CD4-positive, alpha-beta T cell treated with Interleukin-4 for 1 hour (primary cell): ENCODE measurements at regions not wholly inside any gene's neighbourhood (a gene's known extent, or its start where the extent isn't known, plus 50 kb on each side); places are given as distances from the start of the nearest gene placed in this dataset.
"Not testable (repeated sequence)": the region's sequence is repeated elsewhere in the genome, so short reads cannot be mapped to it uniquely, and the experiment has no call there.

Experiments
- DNase-seq, 2 donors: peaks; one replicate each; pipeline ENCODE4 v3.0.0-alpha.2; 2020 to 2022

- no peak for DNase-seq
These were observed 105.1 kb downstream of the MED10 start for GRCh38 chr5:6273090-6273735.

- no peak for DNase-seq
These were observed 108.4 kb downstream of the MED10 start for GRCh38 chr5:6269925-6270324.

GRCh38 chr5:6266671-6267197, 111.6 kb downstream of the MED10 start:
- no peak for DNase-seq

GRCh38 chr5:6264394-6264793, 114.0 kb downstream of the MED10 start:
- DNase-seq = no peak

- no peak for DNase-seq
These were observed 115.5 kb downstream of the MED10 start for GRCh38 chr5:6262651-6263363.

- DNase-seq = no peak
These were observed 116.7 kb downstream of the MED10 start for GRCh38 chr5:6261668-6262067.

- DNase-seq = no peak
These were observed 117.1 kb downstream of the MED10 start for GRCh38 chr5:6261256-6261655.

- no peak for DNase-seq
These were observed 117.5 kb downstream of the MED10 start for GRCh38 chr5:6260846-6261245.

- DNase-seq = no peak
These were observed 121.4 kb downstream of the MED10 start for GRCh38 chr5:6256901-6257300.

GRCh38 chr5:6255956-6256355, 122.4 kb downstream of the MED10 start:
- no peak for DNase-seq

GRCh38 chr5:6253846-6254245, 124.5 kb downstream of the MED10 start:
- no peak for DNase-seq

GRCh38 chr5:6253281-6253680, 125.1 kb downstream of the MED10 start:
- DNase-seq = no peak

- DNase-seq = no peak
These were observed 125.8 kb downstream of the MED10 start for GRCh38 chr5:6252581-6252980.

GRCh38 chr5:6251565-6252102, 126.7 kb downstream of the MED10 start:
- no peak for DNase-seq

GRCh38 chr5:6250121-6250520, 128.2 kb downstream of the MED10 start:
- DNase-seq = no peak

GRCh38 chr5:6248132-6248531, 130.2 kb downstream of the MED10 start:
- DNase-seq = no peak

GRCh38 chr5:6246820-6247437, 131.4 kb downstream of the MED10 start:
- no peak for DNase-seq

- DNase-seq = no peak
These were observed 134.0 kb downstream of the MED10 start for GRCh38 chr5:6244339-6244714.

- DNase-seq = no peak
These were observed 134.5 kb downstream of the MED10 start for GRCh38 chr5:6243706-6244338.

GRCh38 chr5:6241056-6241455, 137.3 kb downstream of the MED10 start:
- not testable (repeated sequence) for DNase-seq

GRCh38 chr5:6236858-6237481, 141.4 kb downstream of the MED10 start:
- DNase-seq = no peak

- no peak for DNase-seq
These were observed 142.1 kb downstream of the MED10 start for GRCh38 chr5:6236170-6236793.
